Neural progenitor cell (in vitro differentiated cells): ENCODE measurements at regions not wholly inside any gene's neighbourhood (a gene's known extent, or its start where the extent isn't known, plus 50 kb on each side); places are given as distances from the start of the nearest gene placed in this dataset.

ENCODE experiments used
- DNase-seq: peaks from one replicate; pipeline ENCODE4 v3.0.0-alpha.2; 2016; ENCODE audit warnings: low spot score
- H2AFZ ChIP-seq: fragments of 200-600 bp; sonication (generic); replicated peaks from 2 replicates; pipeline ENCODE4 v1.6.1; 2016; ENCODE audit warnings: antibody characterized with exemption
- H3F3A ChIP-seq: fragments of 200-600 bp; sonication (generic); 2 replicates; pipeline ENCODE4 v1.6.1; 2016; ENCODE audit warnings: antibody characterized with exemption, low read depth
- H3K27ac ChIP-seq: fragments of 200-600 bp; sonication (generic); 2 replicates; pipeline ENCODE4 v1.5.1; 2016; ENCODE audit warnings: mild to moderate bottlenecking
- H3K27me3 ChIP-seq: fragments of 200-600 bp; sonication (generic); 2 replicates; pipeline ENCODE4 v1.6.1; 2016; ENCODE audit warnings: mild to moderate bottlenecking, moderate library complexity
- H3K36me3 ChIP-seq: fragments of 200-600 bp; sonication (generic); 2 replicates; pipeline ENCODE4 v1.5.1; 2016
- H3K4me1 ChIP-seq: fragments of 200-600 bp; sonication (generic); 2 replicates; pipeline ENCODE4 v1.6.1; 2016; ENCODE audit warnings: mixed run types
- H3K4me2 ChIP-seq: fragments of 200-600 bp; sonication (generic); 2 replicates; pipeline ENCODE4 v1.6.1; 2016
- H3K4me3 ChIP-seq: fragments of 200-600 bp; sonication (generic); 2 replicates; pipeline ENCODE4 v1.5.1; 2016
- H3K79me2 ChIP-seq: fragments of 200-600 bp; sonication (generic); 2 replicates; pipeline ENCODE4 v1.6.1; 2016; ENCODE audit warnings: low read depth
- H3K9ac ChIP-seq: fragments of 200-600 bp; sonication (generic); 2 replicates; pipeline ENCODE4 v1.6.1; 2016
- H3K9me3 ChIP-seq: fragments of 200-600 bp; sonication (generic); 2 replicates; pipeline ENCODE4 v1.5.1; 2016; ENCODE audit warnings: low read depth
- H4K20me1 ChIP-seq: fragments of 200-600 bp; sonication (generic); 2 replicates; pipeline ENCODE4 v1.6.1; 2016; ENCODE audit warnings: low read depth
- H3K27ac Mint-ChIP-seq: 3 replicates; pipeline ENCODE4 v1.8.0; 2021; ENCODE audit warnings: mixed read lengths
- H3K27me3 Mint-ChIP-seq: 2 replicates; pipeline ENCODE4 v1.8.0; 2022; ENCODE audit warnings: low read depth, mild to moderate bottlenecking, inconsistent platforms, moderate library complexity, mixed read lengths; ENCODE audit not compliant: insufficient read depth
- H3K36me3 Mint-ChIP-seq: 3 replicates; pipeline ENCODE4 v1.8.0; 2021; ENCODE audit warnings: mixed read lengths
- H3K4me1 Mint-ChIP-seq: 3 replicates; pipeline ENCODE4 v1.8.0; 2021; ENCODE audit warnings: mixed read lengths
- H3K4me3 Mint-ChIP-seq: 3 replicates; pipeline ENCODE4 v1.8.0; 2021; ENCODE audit warnings: mild to moderate bottlenecking, moderate library complexity, mixed read lengths
- H3K9me3 Mint-ChIP-seq: 3 replicates; pipeline ENCODE4 v1.8.0; 2020; ENCODE audit warnings: mixed read lengths
- EZH2 ChIP-seq: fragments of 200-600 bp; sonication (generic); IDR thresholded peaks from 2 replicates; pipeline ENCODE4 v1.6.1; 2017; ENCODE audit warnings: antibody characterized with exemption, mild to moderate bottlenecking, moderate library complexity
- EZH2phosphoT487 ChIP-seq: fragments of 200-600 bp; sonication (generic); IDR thresholded peaks from 2 replicates; pipeline ENCODE4 v1.6.1; 2017; ENCODE audit warnings: antibody characterized with exemption
- TF ChIP-seq, protein P1 (sequence below): fragments of 200-600 bp; sonication (generic); IDR thresholded peaks from 2 replicates; pipeline ENCODE4 v1.5.1; 2017; ENCODE audit warnings: antibody characterized with exemption, mild to moderate bottlenecking

DNA sequence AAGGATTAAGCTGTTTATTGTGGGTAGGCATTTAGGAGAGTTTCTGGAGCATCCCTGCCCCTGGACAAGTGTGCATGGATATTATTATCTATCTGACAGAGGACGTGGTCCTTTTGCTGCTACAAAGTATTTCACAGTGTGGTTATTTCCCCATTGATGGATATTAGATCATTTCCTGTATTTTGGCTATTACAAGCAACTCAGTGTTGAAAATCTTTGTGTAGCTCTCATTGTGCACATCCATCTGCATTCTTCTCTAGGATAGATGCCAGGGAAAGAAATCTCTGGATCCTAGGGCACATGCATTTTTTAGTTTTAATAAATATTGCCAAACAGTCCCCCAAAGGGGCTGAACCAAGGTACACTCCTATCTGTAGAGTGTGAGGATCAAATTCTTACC is 154.3 kb upstream of the SRRM4 start:
- no peak overlapping the region for H3K9ac ChIP-seq
- peaks cover 6% of the 10 kb centered on the region for H3K9me3 Mint-ChIP-seq
- H3K4me1 ChIP-seq = no peaks in the 10 kb centered on the region
- no peak overlapping the region for H3K4me3 ChIP-seq
- TF ChIP-seq EZH2 (no peak), EZH2phosphoT487 (no peak)
- TF ChIP-seq, protein P1, sequence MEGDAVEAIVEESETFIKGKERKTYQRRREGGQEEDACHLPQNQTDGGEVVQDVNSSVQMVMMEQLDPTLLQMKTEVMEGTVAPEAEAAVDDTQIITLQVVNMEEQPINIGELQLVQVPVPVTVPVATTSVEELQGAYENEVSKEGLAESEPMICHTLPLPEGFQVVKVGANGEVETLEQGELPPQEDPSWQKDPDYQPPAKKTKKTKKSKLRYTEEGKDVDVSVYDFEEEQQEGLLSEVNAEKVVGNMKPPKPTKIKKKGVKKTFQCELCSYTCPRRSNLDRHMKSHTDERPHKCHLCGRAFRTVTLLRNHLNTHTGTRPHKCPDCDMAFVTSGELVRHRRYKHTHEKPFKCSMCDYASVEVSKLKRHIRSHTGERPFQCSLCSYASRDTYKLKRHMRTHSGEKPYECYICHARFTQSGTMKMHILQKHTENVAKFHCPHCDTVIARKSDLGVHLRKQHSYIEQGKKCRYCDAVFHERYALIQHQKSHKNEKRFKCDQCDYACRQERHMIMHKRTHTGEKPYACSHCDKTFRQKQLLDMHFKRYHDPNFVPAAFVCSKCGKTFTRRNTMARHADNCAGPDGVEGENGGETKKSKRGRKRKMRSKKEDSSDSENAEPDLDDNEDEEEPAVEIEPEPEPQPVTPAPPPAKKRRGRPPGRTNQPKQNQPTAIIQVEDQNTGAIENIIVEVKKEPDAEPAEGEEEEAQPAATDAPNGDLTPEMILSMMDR = no peak
- no peaks in the 10 kb centered on the region for H3F3A ChIP-seq
- H3K27me3 Mint-ChIP-seq = peaks cover 2% of the 10 kb centered on the region
- H3K9me3 ChIP-seq = no peaks in the 10 kb centered on the region
- H4K20me1 ChIP-seq = no peaks in the 10 kb centered on the region
- H3K36me3 Mint-ChIP-seq = no peaks in the 10 kb centered on the region
- H3K4me3 Mint-ChIP-seq = no peak overlapping the region
- no peaks in the 10 kb centered on the region for H3K79me2 ChIP-seq
- no peak for DNase-seq
- no peak overlapping the region for H3K4me2 ChIP-seq
- no peaks in the 10 kb centered on the region for H3K36me3 ChIP-seq
- no peak overlapping the region for H3K27ac Mint-ChIP-seq
- H3K27me3 ChIP-seq = no peaks in the 10 kb centered on the region
- no peak overlapping the region for H3K27ac ChIP-seq
- H2AFZ ChIP-seq = no peak overlapping the region
- H3K4me1 Mint-ChIP-seq = no peaks in the 10 kb centered on the region

DNA sequence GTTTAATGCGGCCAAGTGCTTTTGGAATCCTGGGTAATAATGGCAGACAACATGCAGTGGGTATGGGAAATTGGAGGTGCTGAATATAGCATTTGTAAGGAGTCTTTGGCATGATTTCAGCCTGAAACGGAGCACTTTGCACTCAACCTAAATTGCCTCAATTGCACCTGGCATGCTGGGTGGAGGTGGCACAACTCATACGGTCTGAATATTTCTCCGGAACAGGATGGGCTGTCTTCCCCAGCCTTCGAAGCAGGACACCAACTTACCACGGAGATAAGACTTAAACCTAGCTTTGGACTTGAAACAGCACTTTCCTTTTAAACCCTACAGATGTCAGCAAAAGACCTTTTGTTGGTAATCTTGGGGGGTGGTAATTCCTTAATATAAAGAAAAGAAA is 153.7 kb upstream of the SRRM4 start:
- H3K27ac Mint-ChIP-seq = peak overlapping the region; percentile 4
- Histone ChIP-seq H3K9ac (no peak overlapping the region), H3K79me2 (no peaks in the 10 kb centered on the region), H3K36me3 (no peaks in the 10 kb centered on the region), H3K9me3 (no peaks in the 10 kb centered on the region), H3K4me2 (no peak overlapping the region), H3K4me1 (no peaks in the 10 kb centered on the region), H2AFZ (no peak overlapping the region), H4K20me1 (no peaks in the 10 kb centered on the region), H3K27me3 (no peaks in the 10 kb centered on the region), H3K4me3 (no peak overlapping the region), H3K27ac (no peak overlapping the region), H3F3A (no peaks in the 10 kb centered on the region)
- DNase-seq = no peak
- TF ChIP-seq, protein P1 = no peak
- TF ChIP-seq EZH2 (no peak), EZH2phosphoT487 (no peak)
- peaks cover 6% of the 10 kb centered on the region for H3K9me3 Mint-ChIP-seq
- peaks cover 2% of the 10 kb centered on the region for H3K27me3 Mint-ChIP-seq
- no peaks in the 10 kb centered on the region for H3K36me3 Mint-ChIP-seq
- H3K4me3 Mint-ChIP-seq = no peak overlapping the region
- H3K4me1 Mint-ChIP-seq = no peaks in the 10 kb centered on the region

DNA sequence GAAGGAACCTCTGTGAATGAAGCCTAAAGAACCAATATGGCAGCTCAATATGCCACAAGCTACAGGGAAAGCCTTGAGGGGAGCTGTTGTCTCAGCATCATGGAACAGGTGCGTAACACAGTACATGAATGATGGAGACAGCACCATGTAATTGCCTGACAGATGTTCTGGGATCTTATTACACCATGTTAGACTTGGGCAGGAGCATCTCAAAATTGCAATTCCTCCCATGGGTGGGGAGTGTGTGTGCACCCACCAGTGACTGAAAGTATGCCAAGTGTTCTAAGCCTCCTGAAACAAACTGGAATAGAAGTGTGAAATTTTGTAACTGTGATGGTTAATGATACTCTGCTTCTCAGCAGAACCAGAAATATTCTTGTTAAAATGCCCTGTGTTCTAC is 151.0 kb upstream of the SRRM4 start:
- H3K4me1 Mint-ChIP-seq = peaks cover 3% of the 10 kb centered on the region
- Histone ChIP-seq H3K4me1 (no peaks in the 10 kb centered on the region), H3K9ac (no peak overlapping the region), H3K4me3 (no peak overlapping the region), H2AFZ (no peak overlapping the region), H3F3A (no peaks in the 10 kb centered on the region), H3K9me3 (no peaks in the 10 kb centered on the region), H3K36me3 (no peaks in the 10 kb centered on the region), H3K79me2 (no peaks in the 10 kb centered on the region), H3K27me3 (no peaks in the 10 kb centered on the region), H3K4me2 (no peak overlapping the region), H4K20me1 (no peaks in the 10 kb centered on the region), H3K27ac (no peak overlapping the region)
- no peaks in the 10 kb centered on the region for H3K36me3 Mint-ChIP-seq
- H3K4me3 Mint-ChIP-seq = no peak overlapping the region
- peaks cover 2% of the 10 kb centered on the region for H3K9me3 Mint-ChIP-seq
- TF ChIP-seq EZH2phosphoT487 = no peak
- no peak for TF ChIP-seq EZH2
- TF ChIP-seq, protein P1 = no peak
- peaks cover 2% of the 10 kb centered on the region for H3K27me3 Mint-ChIP-seq
- no peak for DNase-seq
- no peak overlapping the region for H3K27ac Mint-ChIP-seq

DNA sequence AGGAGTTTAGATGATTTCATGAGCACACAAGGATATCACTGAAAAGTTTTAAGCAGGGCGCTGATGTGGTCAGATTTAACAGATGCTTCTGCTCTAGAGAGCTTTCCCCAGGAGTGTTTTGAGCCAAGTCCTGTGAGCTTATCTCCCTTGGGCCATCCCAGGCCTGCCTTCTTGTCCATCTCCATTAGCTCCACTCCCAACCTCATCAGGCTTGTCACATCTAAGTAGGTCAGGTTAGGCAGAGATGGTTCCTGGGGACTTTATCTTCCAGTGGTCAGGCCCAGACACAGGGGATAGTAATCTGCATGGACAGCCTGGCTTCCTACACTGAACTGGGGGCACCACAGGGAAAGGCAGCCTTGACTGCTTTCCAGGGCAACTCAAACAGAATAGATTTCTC is 145.4 kb upstream of the SRRM4 start:
- H3K4me1 Mint-ChIP-seq = peaks cover 3% of the 10 kb centered on the region
- H3K4me1 ChIP-seq = no peaks in the 10 kb centered on the region
- DNase-seq = no peak

More for the DNA sequence above, 145.4 kb upstream of the SRRM4 start:
- no peaks in the 10 kb centered on the region for H3K36me3 ChIP-seq
- no peaks in the 10 kb centered on the region for H4K20me1 ChIP-seq
- H3K9ac ChIP-seq = no peak overlapping the region
- H3K79me2 ChIP-seq = no peaks in the 10 kb centered on the region
- no peaks in the 10 kb centered on the region for H3K36me3 Mint-ChIP-seq
- H3K9me3 ChIP-seq = no peaks in the 10 kb centered on the region
- no peak overlapping the region for H3K4me2 ChIP-seq
- TF ChIP-seq EZH2phosphoT487 = no peak
- no peak overlapping the region for H3K4me3 Mint-ChIP-seq
- no peaks in the 10 kb centered on the region for H3K27me3 Mint-ChIP-seq
- H2AFZ ChIP-seq = no peak overlapping the region
- H3F3A ChIP-seq = no peaks in the 10 kb centered on the region
- no peaks in the 10 kb centered on the region for H3K9me3 Mint-ChIP-seq
- H3K27ac Mint-ChIP-seq = no peak overlapping the region
- no peak overlapping the region for H3K27ac ChIP-seq
- no peaks in the 10 kb centered on the region for H3K27me3 ChIP-seq
- H3K4me3 ChIP-seq = no peak overlapping the region
